ENCODE measurements at regions not wholly inside any gene's neighbourhood (a gene's known extent, or its start where the extent isn't known, plus 50 kb on each side); places are given as distances from the start of the nearest gene placed in this dataset.

DNA sequence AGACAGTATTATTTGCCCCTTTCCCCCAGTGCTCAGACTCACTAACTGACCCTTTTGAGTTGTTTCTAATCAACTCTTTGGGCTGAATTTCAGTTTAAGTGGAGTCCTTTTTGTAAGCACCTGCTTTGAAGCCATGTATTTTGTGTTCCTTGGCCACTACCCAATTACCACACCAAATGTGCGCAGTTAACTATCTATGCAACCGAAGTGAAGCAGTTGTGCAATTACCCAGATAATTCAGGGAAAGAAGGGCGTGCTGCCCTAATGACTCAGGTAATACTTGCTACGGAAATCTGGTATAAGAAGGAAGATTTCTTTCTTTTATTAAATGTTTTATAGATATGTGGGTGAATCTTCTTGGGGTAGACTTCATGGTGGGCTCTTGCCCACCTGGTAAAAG lies 371.9 kb upstream of the TBL1XR1 start:
- Histone ChIP-seq H3K4me3 (no peak overlapping the region), H3K27ac (replicated peaks) (no peak overlapping the region), H3K4me1 (peaks cover under 1% of the 10 kb centered on the region), H3K9me3 (replicated peaks) (no peaks in the 10 kb centered on the region), H3K27me3 (ENCODE audit: low read depth) (no peaks in the 10 kb centered on the region), H3K36me3 (no peaks in the 10 kb centered on the region)
- TF ChIP-seq, protein P1, sequence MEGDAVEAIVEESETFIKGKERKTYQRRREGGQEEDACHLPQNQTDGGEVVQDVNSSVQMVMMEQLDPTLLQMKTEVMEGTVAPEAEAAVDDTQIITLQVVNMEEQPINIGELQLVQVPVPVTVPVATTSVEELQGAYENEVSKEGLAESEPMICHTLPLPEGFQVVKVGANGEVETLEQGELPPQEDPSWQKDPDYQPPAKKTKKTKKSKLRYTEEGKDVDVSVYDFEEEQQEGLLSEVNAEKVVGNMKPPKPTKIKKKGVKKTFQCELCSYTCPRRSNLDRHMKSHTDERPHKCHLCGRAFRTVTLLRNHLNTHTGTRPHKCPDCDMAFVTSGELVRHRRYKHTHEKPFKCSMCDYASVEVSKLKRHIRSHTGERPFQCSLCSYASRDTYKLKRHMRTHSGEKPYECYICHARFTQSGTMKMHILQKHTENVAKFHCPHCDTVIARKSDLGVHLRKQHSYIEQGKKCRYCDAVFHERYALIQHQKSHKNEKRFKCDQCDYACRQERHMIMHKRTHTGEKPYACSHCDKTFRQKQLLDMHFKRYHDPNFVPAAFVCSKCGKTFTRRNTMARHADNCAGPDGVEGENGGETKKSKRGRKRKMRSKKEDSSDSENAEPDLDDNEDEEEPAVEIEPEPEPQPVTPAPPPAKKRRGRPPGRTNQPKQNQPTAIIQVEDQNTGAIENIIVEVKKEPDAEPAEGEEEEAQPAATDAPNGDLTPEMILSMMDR (IDR thresholded peaks at IDR 0.05; ENCODE audit: borderline replicate concordance), result no peak
- intact Hi-C loops (cut with micrococcal nuclease), result no loop called here
- no peak for DNase-seq

DNA sequence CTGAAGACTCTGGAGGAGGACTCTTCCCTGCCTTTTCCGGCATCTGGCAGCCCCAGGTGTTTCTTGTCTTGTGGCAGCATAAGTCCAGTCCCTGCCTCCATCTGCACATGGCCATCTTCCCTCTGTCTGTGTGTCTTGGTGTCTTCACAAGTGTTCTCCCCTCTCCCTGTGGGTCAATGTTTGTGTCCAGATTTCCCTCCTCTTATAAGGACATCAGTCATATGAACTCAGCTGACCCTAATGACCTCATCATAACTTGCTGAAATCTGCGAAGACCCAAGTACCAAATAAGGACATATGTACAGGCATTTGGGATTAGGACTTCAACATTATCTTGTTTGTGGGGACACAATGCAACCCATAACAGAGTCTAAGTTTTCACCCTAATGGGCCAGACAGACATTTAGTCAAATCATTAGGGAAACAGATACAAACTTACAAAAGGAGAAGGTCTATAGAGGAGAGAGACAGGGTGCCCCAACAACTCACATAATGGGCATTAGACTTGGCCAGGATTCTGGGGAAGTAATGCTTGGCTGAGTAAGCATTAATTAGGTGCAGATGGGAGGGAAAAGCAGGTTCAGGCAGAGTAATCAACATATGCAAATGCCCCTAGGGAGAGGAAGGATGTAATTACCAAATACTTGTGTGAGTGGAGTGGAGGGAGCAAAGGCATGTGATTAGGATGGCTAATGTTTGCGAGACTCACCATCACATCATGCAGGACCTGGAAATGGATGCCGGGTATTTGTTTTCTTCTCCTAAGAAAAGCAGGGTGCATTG lies 372.8 kb upstream of the TBL1XR1 start:
- Histone ChIP-seq H3K27ac (replicated peaks) (no peak overlapping the region), H3K4me1 (peaks cover 4% of the 10 kb centered on the region), H3K27me3 (ENCODE audit: low read depth) (no peaks in the 10 kb centered on the region), H3K36me3 (no peaks in the 10 kb centered on the region), H3K9me3 (replicated peaks) (no peaks in the 10 kb centered on the region), H3K4me3 (no peak overlapping the region)
- intact Hi-C loops (cut with micrococcal nuclease), result no loop called here
- TF ChIP-seq, protein P1 (IDR thresholded peaks at IDR 0.05; ENCODE audit: borderline replicate concordance), result no peak
- DNase-seq, result no peak

DNA sequence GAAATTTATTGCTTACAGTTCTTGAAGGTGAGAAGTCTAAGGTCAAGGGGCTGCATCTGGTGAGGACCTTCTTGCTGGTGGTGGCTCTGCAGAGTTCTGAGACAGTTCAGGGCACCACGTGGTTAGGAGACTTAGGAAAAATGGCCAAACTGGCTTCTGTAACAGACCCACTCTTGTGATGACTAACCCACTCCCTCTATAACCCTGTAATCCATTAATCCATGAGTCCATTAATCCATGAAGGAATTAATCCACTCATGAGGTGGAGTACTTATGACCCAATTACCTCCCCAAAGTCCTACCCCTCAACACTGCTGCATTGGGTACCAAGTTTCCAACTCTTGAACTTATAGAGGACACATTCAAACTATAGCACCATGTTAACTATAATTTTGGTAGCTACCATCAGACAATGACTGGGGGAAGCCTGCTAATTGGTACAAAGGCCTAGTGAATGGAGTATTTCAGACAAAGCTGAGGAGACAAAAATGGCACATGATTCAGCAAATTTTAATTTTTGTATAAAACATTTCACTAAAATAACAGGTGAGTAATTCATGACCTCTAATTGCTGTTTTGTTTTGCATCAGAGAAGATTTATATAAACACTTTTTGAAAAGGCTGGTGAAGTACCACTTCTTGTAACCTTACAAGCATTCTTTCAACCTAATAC lies 374.1 kb upstream of the TBL1XR1 start:
- H3K27ac ChIP-seq (replicated peaks), result no peak overlapping the region
- TF ChIP-seq, protein P1 (IDR thresholded peaks at IDR 0.05; ENCODE audit: borderline replicate concordance), result no peak

DNA sequence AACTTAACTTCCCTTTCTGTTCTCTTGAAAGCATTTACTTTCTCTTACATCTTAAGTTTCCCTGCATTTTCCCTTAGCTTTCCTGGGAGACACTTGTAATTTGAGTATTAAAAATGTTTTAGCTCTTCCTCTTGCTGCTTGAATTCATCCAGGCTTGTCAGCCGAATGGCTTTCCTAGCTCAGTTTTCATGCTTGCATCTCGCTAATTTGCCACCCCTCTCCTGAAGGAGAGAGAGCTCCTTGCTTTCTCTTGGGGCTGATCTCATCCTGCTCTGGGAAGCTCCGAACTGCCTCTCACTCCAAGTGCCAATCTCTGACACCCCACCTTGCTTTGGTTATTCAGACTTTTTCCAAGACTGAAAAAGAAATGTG lies 374.6 kb upstream of the TBL1XR1 start:
- no peak overlapping the region for H3K27ac ChIP-seq (replicated peaks)
- intact Hi-C loops (cut with micrococcal nuclease), result no loop called here
- no peaks in the 10 kb centered on the region for H3K36me3 ChIP-seq

More for the DNA sequence above, 374.1 kb upstream of the TBL1XR1 start:
- no peaks in the 10 kb centered on the region for H3K36me3 ChIP-seq
- no peak for DNase-seq
- no peaks in the 10 kb centered on the region for H3K27me3 ChIP-seq (ENCODE audit: low read depth)
- peaks cover 7% of the 10 kb centered on the region for H3K4me1 ChIP-seq
- no peaks in the 10 kb centered on the region for H3K9me3 ChIP-seq (replicated peaks)
- intact Hi-C loops (cut with micrococcal nuclease), result no loop called here
- no peak overlapping the region for H3K4me3 ChIP-seq

DNA sequence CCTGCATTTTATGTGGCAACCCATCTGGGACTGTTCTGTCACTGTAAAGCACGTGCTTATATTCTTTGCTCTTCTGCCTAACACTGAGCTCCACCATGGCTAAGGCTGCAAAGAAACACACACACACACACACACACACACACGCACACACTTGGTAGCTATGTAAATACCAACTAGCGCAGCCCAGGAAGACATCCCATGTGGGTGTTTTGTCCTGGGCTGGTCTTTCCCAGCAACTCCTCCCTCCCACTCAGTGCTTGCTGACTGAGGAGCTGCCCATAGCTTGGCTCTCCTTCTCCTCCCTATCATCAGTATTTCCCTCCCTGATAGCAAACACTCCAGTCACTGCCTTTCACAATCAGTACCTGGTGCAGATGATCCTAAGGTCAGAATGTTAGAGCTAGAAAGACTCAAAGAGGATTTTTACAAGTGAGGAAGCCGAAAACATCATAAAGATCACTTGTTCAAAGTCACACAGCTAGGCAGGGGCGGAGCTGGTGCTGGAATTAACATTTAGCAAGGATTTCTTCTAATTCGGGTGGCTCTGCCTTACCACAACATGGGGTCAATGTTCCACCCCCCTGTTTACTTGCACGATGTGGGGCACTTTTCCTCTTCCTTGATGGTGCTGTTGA lies 377.1 kb upstream of the TBL1XR1 start:
- no peaks in the 10 kb centered on the region for H3K36me3 ChIP-seq
- TF ChIP-seq, protein P1 (IDR thresholded peaks at IDR 0.05; ENCODE audit: borderline replicate concordance), result no peak

More for the DNA sequence above, 374.6 kb upstream of the TBL1XR1 start:
- Histone ChIP-seq H3K4me1 (peaks cover 12% of the 10 kb centered on the region), H3K4me3 (no peak overlapping the region), H3K27me3 (ENCODE audit: low read depth) (no peaks in the 10 kb centered on the region), H3K9me3 (replicated peaks) (no peaks in the 10 kb centered on the region)
- TF ChIP-seq, protein P1 (IDR thresholded peaks at IDR 0.05; ENCODE audit: borderline replicate concordance), result no peak
- DNase-seq, result no peak

More for the DNA sequence above, 377.1 kb upstream of the TBL1XR1 start:
- intact Hi-C loops (cut with micrococcal nuclease), result no loop called here
- Histone ChIP-seq H3K4me1 (peaks cover 14% of the 10 kb centered on the region), H3K27ac (replicated peaks) (no peak overlapping the region), H3K4me3 (no peak overlapping the region), H3K27me3 (ENCODE audit: low read depth) (no peaks in the 10 kb centered on the region), H3K9me3 (replicated peaks) (no peaks in the 10 kb centered on the region)
- no peak for DNase-seq

Measured in left ventricle myocardium inferior (tissue), 1 donor.